ENCODE measurements at regions not wholly inside any gene's neighbourhood (a gene's known extent, or its start where the extent isn't known, plus 50 kb on each side); places are given as distances from the start of the nearest gene placed in this dataset.

DNA sequence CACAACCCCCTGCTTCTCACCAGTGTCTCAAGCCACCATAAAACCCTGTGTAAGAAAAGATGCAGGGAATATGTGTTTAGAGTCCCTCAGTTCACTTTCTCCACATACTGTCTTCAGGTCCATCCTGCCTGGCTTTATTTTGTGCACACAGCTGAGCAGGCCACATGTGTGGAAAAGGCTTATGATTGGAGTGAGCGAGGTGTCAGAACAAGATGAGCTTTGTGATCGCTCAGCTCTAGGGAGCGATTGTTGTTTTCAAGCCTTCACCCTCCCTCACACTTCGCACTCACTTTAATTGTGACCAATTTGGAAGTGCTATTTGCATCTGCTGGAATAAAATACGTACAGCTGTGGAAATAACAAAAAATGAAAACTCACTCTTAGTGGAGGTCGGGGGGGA, 931.1 kb upstream of the TENM4 start:
- no peak for DNase-seq (ENCODE audit: low read depth, low spot score)

DNA sequence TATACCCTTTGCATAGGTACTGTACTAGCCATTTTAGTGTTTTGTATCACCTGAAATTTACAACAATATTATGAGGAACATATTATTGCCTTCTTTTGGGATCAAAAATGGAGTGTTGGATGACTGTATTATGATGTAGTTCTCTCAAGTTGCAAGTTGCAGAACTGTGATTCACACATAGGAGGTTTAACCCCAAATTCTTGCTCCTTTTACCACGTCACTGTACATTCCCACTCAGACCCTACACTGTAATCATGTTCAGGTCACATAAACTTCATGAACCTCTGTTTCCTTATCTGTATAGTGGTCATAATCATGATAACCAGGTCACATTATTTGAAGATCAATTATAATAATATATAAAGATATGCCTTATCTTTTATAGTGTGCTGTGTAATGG, 925.1 kb upstream of the TENM4 start:
- DNase-seq (ENCODE audit: low read depth, low spot score), result no peak

DNA sequence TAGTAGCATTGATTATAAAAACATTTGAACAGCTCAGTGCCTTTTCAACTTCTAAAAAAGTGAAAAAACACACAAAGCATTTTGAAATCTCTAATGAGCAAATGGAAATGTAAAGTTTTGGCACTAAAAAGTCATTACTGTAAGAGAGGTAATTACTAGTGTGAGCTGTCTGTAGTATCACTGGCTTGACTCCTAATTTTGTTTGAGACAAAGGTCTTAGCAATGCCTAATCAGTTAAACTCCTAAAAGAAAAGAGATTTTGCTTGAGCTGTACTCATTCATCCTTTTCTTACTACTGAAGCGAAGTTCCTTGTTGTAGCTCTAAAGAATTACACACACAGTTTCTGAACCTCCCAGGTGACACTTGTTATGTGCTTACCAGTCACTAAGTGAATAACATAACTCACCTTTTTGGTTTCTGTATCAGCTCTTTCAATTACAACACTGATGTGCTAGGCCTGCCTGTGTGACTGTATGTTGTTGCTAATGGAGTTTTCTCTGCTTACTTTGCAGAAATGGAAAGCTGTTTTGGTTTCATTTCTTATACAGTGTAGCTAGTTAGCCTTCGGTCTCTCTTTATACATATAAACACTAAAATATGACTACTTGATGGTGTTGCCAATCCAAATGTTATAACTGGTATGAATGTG, 924.4 kb upstream of the TENM4 start:
- no peak for DNase-seq (ENCODE audit: low read depth, low spot score)

DNA sequence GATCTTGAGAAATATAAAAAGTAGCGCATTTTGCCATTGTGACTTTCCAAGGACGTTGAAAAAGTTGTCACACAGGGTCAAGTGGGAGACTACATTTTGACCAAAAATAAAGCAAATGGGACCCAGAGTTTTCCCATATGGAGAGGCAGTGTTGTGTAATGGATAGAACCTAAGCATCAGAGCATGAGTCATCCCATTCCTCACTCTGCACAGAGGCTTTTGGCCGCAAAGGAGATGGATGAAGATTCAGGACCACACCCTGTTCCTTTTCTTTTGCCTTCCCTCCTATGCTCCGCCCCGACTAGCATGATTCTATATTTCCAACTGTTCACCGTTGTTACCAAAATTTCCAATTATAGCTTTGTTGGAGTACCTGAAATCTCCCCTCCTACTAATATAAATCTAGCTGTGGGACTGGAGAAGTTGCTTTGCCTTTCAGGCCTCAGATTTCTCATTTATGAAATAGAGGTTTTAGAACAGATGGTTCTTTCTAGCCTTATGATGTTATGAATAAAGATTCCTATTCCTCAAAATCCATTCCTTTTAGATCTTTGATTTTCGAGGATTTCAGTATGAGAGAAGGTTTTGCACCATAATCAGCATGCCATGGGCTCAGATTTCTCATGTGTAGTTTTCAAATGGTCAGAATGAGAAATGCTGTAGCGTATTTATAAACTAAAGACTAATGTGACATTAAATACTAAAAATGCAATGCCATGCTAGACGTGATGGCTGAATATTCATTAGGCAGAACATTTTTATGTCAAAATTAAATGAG, 921.9 kb upstream of the TENM4 start:
- DNase-seq (ENCODE audit: low read depth, low spot score), result no peak

DNA sequence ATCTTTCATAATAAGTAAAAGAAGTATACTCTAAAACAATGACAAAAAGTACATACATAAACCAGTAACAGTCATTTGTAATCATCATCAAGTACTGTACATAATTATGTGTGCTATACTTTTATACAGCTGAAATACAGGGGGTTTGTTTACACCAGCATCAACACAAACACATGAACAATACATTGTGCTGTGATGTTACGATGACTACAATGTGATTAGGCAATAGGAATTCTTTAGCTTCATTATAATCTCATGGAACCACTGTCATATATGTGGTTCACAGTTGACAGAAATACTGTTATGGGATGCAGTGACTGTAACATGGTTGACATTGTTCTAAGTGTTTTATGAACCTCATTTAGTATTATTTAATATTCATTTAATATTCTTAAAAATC, 914.4 kb upstream of the TENM4 start:
- DNase-seq (ENCODE audit: low read depth, low spot score), result no peak

DNA sequence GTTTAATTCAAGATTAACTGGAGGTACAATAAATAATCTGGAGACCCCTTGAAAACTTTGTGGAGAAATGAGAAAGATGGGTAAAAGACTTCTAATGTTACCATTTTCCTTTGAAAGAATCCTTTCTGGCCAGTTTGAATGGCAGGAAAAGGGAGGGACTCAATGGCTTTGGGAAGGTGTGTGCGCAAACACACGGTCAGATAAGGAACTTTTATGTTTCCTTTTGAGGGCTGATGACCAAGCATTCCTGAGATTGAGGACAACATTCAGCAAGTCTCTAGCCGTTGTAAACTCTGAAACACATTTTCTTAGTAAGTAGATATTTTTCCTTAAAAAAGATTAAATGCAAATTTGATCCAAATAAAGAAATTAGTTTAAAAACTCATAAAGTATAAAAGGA, 909.7 kb upstream of the TENM4 start:
- DNase-seq (ENCODE audit: low read depth, low spot score), result no peak

DNA sequence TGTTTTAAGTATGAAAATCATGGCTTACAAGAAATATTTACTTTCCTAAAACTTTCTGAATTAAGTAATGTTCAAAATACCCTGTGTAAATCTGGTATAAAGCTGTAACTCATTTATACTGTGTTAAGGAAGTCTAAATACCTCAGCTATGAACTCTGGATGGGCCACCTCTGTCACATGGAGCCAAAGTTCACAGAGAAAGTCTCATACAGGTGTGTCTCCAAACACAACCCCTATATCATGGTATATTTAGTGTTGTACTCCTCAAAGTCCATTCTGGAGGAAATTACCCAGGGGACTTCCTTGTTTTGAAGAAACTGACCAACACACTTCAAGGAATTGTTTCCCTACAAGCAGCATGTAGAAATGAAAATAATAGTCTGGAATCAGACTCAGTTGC, 909.2 kb upstream of the TENM4 start:
- DNase-seq (ENCODE audit: low read depth, low spot score), result no peak

DNA sequence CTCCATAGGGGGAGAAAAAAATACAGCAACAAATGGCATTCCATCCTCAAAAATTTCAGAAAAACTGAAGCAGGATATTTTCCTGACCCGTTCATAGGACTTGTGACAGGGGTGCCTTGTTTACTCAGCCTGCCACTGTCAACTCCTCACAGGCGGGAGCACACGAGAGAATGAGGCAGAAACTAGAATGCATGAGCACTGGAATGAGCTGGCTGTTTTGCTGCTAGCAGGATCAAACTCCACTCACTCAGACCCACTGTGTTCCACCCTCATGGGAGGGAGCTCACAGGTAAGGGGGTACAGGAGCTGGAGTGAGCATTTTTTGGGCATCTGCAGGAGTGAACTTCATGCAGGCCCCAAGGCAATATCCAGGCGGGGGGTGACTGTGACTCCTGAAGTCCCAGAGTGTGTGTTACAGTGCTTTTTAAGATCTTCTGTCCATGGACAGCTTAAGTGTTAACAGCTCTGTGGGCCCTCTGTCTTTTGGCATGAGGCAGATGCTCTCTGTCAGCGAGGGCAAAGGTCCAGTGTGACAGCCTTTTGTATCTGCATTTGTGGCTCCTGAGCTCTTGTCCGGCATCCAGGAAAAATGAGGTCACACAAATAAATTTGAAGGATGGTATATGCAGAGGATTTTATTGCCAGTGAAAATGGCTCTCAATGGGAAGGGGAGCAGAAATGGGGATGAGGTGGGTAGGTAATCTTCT, 905.7 kb upstream of the TENM4 start:
- no peak for DNase-seq (ENCODE audit: low read depth, low spot score)

DNA sequence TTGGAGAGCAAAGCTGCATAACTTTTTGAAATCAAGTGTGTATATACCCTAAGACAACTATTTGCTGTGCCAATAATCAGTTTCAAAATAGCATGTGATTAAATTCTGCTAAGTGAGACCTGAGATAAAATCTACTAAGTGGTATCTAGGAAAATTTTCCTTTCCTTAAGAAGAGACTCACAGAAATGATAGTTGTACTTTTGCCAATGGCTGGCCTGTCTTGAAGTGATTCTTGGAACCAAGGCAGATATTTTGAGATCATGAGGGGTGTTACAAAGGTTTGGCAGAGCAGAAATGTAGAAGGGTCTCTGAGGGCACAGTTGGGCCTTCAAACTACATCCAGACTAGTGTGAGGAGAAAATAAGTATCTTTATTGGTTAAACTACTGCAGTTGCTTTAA, 902.6 kb upstream of the TENM4 start:
- DNase-seq (ENCODE audit: low read depth, low spot score), result no peak

DNA sequence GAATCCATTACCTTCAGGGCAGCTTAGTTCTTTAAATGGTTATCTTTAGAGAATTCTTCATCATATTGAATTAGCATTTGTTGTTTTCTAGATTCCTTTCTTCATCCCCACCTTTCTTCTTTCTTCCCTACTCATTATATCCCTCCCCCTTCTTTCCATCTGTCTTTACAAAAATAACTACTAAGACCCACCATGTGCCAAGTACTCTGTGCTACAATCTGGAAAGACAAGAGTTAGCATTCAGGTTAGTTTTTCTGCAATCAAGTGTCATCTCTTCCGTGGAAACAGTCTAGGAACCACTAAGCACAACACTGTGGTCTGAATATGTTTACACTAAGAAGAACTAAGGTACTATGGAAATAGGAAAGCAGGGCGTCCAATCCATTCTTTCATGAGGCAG, 897.4 kb upstream of the TENM4 start:
- DNase-seq (ENCODE audit: low read depth, low spot score), result no peak

DNA sequence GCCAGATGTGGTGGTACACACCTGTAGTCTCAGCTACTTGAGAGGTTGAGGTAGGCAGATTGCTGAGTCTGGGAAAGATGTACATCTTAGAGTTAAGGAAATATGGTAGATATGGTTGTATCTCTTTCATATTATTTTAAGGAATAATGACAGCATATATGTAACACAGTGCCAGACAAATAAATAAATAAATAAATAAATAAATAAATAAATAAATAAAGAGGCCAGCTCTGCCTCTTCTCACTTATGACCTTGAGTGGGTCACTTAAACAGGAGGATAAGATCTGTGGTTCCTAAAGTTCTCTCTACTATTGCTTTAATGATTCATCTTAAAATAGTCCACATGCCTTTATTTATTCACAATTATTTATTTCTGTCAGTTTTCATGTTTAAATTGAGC, 890.9 kb upstream of the TENM4 start:
- no peak for DNase-seq (ENCODE audit: low read depth, low spot score)

DNA sequence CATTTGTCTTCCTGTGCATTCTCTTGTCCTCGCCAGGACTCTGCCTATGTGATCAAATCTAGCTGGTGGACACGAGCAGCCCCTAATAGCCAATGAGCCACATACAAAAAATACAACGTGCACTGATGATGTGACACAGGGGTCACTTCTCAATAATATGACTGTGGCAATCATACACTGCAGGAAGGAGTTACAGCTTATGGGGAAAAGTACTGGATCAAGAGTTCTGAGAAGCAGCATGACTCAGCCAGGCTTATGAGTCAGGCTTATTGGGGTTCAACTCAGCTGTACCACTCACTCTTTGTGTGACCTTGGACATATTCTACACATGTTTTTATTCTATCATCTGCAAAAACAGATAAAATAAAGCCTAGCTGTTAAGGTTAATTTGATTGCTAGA, 889.4 kb upstream of the TENM4 start:
- DNase-seq (ENCODE audit: low read depth, low spot score), result no peak

DNA sequence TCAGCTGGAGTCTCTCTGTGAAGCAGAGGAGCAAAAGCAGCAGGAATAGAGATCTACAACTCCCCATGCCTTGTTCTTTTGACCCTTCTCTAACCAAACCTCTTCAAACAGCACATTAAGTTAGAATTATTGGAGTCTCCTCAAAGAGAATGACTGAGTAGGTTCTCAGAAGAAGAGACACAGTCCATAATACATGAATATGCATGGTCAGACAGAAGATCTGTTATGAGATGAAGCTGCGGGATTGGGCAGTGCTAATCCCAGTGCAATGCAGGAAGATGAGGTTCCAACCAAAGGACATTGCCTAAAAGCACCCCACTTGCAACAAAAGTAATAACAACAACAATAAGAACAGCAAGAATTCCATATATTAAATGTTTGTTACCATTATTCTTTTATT, 887.9 kb upstream of the TENM4 start:
- no peak for DNase-seq (ENCODE audit: low read depth, low spot score)

DNA sequence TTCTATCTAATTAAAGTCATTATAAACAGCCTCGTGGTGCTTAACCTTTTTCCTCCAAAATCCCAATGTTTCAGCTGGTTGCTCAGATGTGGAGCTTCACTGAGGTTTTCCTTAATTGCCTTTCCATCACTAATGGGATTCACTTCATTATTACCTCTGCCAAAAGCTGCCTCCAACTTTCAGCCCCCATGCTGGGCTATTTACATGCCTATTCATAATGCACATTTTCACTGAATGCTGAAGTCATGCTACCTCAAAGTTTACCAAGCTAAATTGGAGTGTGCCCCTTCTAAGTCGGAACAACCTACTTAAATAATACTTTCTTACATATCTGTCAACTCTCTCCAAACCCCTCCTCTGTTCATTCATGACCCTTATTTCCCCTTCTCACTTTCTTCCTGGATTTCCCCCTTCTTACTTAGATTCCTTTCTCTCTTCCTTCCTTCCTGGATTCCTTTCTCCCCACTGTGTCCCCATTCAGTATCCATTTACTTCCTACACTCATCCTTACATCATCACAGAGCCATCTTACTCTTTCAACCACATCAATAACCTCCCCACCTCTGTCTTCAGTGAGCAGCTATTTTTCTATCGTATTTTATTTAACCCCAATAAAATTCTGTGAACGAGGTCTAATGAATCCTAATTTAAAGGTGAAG, 887.3 kb upstream of the TENM4 start:
- DNase-seq (ENCODE audit: low read depth, low spot score), result no peak

DNA sequence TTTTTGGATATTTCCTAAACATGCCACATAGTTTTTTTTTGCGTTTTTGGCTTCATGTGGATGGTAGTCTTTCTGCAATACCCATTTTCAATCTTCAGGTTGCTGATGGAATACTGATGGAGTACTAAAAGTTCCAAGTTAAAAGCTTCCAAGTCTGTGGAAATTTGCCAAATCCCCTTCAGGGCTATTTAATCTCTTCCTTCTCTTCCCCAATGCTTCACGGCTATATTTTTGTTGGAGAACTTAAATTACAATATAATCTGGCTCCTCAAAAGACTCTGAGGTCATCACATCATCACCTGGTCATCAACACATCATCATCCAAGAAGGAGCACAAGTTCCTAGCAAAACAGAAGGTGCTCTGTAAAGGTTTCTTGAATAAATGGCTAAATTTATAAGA, 881.0 kb upstream of the TENM4 start:
- DNase-seq (ENCODE audit: low read depth, low spot score), result no peak

DNA sequence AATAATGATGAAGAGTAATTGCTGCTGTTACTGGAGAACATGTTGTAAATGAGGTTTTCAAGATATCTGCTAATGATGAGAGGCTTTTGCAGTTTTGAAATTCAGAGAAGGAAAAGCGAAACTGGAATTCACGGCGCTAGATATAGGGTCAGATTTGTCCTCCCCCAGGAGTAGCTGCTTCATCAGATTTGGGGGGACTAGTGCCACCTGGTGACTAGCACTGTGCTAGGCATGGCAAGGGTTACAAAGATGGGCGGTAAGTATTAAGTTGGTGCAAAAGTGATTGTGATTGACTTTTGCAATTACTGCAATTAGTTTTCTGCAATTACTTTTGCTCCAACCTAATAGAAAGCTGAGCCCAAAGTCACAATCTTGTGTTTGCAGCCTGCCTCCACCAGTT, 879.9 kb upstream of the TENM4 start:
- DNase-seq (ENCODE audit: low read depth, low spot score), result no peak

DNA sequence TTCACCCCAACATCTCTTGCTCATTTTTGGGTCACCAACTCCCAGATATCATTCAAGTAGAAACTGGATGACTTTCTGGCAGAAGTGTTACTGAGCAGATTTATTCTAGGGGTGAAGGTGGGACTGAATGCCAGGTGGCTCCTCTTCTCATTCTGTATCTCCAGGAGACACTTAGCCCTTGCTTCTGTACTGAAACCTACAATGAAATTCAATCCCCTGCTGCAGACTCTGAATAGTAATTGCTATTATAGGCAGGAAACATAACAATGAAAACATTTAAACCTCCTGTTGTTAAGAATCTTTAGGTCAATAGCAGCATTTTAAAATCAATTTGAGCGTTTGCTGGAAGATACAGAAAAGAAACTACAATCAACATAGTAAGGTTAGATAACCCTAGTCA, 879.4 kb upstream of the TENM4 start:
- no peak for DNase-seq (ENCODE audit: low read depth, low spot score)

DNA sequence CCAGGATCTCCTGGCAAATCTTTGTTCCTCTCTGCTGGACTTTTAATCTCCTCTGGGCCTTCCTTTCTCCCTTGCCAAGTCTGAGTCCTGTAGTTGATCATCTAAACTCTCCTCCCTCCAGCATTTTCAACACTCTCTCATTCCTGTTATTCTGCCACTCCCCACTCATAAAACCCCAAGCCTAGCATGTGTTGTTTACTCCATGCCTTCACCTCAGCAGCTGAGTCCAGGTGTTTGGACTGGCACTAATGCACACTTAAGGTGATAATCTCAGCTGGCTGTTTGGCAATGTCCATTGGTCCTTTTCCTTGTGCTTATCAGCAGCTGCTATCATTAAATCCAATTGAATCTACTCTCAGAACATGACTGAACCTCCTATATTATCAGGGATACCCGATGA, 876.8 kb upstream of the TENM4 start:
- DNase-seq (ENCODE audit: low read depth, low spot score), result no peak

DNA sequence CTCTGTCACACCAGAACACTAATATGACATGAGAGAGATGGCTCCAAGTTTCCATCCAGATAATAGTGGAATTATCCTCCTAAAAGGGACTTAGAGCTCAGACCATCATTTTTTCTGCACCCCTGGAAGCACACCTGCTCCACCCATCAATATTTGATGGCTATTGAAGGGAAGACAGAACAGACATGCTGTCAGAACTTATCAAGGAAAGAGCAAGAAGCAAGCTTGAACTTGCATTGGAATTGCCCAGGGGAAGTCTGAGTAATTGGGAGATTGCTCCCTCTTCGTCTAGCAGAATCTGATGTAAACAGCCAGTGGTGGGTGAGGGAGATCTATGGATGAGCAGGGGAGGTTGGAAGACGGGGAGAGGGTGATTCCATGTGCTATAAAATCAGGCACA, 874.4 kb upstream of the TENM4 start:
- DNase-seq (ENCODE audit: low read depth, low spot score), result no peak

DNA sequence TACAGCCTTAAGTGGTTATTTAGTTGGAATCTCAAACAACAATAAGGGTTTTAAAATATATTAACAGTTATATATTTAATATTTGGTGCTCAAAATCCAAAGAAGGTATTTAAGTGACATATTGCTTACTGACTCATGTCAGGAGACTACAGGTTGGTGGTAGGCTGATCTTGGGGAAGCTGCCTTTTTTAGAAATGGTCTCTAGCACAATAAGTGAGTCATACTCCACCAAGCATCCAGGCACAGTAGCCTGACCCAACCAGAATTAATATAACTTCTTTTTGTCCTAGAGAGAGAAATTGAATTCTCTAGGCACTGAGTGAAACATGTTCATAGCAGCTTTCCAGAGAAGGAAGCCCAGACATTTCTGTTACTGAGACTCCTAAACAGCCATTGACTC, 868.5 kb upstream of the TENM4 start:
- no peak for DNase-seq (ENCODE audit: low read depth, low spot score)

DNA sequence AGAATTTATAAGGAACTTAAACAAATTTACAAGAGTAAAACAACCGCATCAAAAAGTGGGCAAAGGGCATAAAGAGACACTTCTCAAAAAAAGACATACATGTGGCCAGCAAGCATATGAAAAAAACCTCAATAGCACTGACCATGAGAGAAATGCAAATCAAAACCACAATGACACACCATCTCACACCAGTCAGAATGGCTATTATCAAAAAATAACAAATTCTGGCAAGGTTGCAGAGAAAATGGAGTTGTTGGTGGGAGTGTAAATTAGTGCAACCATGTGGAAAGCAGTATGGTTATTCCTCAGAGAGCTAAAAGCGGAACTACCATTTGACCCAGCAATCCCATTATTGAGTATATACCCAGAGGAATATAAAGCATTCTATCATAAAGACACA, 866.8 kb upstream of the TENM4 start:
- DNase-seq (ENCODE audit: low read depth, low spot score), result no peak

DNA sequence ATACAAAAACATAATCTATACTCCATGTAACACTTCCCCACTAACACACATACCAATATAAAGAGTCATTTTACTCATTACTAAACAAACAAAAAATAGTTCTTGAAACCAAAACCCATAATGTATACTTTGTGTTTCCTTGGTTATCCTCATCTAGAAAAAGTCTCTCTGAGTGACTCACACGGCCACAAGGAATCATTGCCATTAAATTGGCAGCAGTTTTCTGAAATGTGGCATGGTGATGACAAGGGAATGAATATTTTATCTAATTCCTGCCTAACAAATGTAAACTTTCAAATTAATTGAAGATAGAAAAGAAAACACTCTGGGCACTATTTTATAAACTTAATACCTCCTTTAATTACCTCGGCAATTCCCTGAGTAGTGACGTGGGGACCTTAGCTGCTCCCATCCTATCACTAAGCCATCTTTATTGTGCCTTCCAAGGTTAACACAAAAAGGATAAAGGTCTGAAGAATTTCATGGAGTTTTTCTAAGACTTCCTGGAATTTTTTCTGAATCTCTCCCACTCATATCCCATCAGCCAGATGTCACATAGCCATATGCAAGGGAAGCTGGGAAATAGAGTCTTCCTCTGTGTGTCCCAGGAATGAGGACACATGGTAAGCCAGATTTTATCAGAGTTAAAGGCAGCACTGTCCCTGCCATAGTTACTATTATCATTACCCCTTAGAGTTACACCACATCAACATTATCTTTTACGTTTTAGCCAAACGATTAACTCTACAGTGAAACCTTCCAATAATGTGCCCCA, 857.2 kb upstream of the TENM4 start:
- DNase-seq (ENCODE audit: low read depth, low spot score), result peak; percentile 7

Data from smooth muscle cell of the brain vasculature (primary cell).